ENCODE measurements at regions not wholly inside any gene's neighbourhood (a gene's known extent, or its start where the extent isn't known, plus 50 kb on each side); places are given as distances from the start of the nearest gene placed in this dataset.

GRCh38 chr15:77737238-77738037 is 104.7 kb upstream of the LINGO1 start:
- no peak for TF ChIP-seq CTCF (IDR thresholded peaks at IDR 0.05; ENCODE audit: borderline replicate concordance, extremely low read depth, insufficient read depth)

GRCh38 chr15:77734306-77734705 is 101.6 kb upstream of the LINGO1 start:
- DNase-seq (no peak), FAIRE-seq (no peak)
- H3K9me3 ChIP-seq (ENCODE audit: control insufficient read depth in 2 of 3, insufficient read depth in 1 of 3, low read length in 3 of 3), result no peaks in the 10 kb centered on the region
- intact Hi-C loops (cut with DNase I), result no loop called here
- H3K4me3 ChIP-seq (ENCODE audit: low read length in 3 of 3), result no peak overlapping the region
- H3K27me3 ChIP-seq (ENCODE audit: control insufficient read depth, insufficient read depth, low read length), result no peaks in the 10 kb centered on the region
- no peak for TF ChIP-seq CTCF (IDR thresholded peaks at IDR 0.05; ENCODE audit: borderline replicate concordance, extremely low read depth, insufficient read depth)
- no peaks in the 10 kb centered on the region for H3K36me3 ChIP-seq (ENCODE audit: control insufficient read depth in 2 of 3, insufficient read depth in 3 of 3, low read length in 3 of 3)
- no peak overlapping the region for H3K27ac ChIP-seq (ENCODE audit: low read depth in 2 of 2, low read length in 2 of 2)
- H3K4me1 ChIP-seq (ENCODE audit: control insufficient read depth in 2 of 3, insufficient read depth in 2 of 3, low read depth in 1 of 3, low read length in 3 of 3), result no peaks in the 10 kb centered on the region
- no peak overlapping the region for H3K9ac ChIP-seq (ENCODE audit: low read length in 3 of 3)

More at GRCh38 chr15:77737238-77738037, 104.7 kb upstream of the LINGO1 start:
- DNase-seq (no peak), FAIRE-seq (no peak)
- no peaks in the 10 kb centered on the region for H3K9me3 ChIP-seq (ENCODE audit: control insufficient read depth in 2 of 3, insufficient read depth in 1 of 3, low read length in 3 of 3)
- no peaks in the 10 kb centered on the region for H3K4me1 ChIP-seq (ENCODE audit: control insufficient read depth in 2 of 3, insufficient read depth in 2 of 3, low read depth in 1 of 3, low read length in 3 of 3)
- H3K36me3 ChIP-seq (ENCODE audit: control insufficient read depth in 2 of 3, insufficient read depth in 3 of 3, low read length in 3 of 3), result no peaks in the 10 kb centered on the region
- no peak overlapping the region for H3K4me3 ChIP-seq (ENCODE audit: low read length in 3 of 3)
- no peaks in the 10 kb centered on the region for H3K27me3 ChIP-seq (ENCODE audit: control insufficient read depth, insufficient read depth, low read length)
- H3K27ac ChIP-seq (ENCODE audit: low read depth in 2 of 2, low read length in 2 of 2), result no peak overlapping the region
- H3K9ac ChIP-seq (ENCODE audit: low read length in 3 of 3), result no peak overlapping the region
- intact Hi-C loops (cut with DNase I), result no loop called here

GRCh38 chr15:77733579-77734300 is 101.0 kb upstream of the LINGO1 start:
- Histone ChIP-seq H3K9ac (ENCODE audit: low read length in 3 of 3) (no peak overlapping the region), H3K4me1 (ENCODE audit: control insufficient read depth in 2 of 3, insufficient read depth in 2 of 3, low read depth in 1 of 3, low read length in 3 of 3) (no peaks in the 10 kb centered on the region), H3K4me3 (ENCODE audit: low read length in 3 of 3) (no peak overlapping the region), H3K36me3 (ENCODE audit: control insufficient read depth in 2 of 3, insufficient read depth in 3 of 3, low read length in 3 of 3) (no peaks in the 10 kb centered on the region), H3K9me3 (ENCODE audit: control insufficient read depth in 2 of 3, insufficient read depth in 1 of 3, low read length in 3 of 3) (no peaks in the 10 kb centered on the region), H3K27ac (ENCODE audit: low read depth in 2 of 2, low read length in 2 of 2) (no peak overlapping the region), H3K27me3 (ENCODE audit: control insufficient read depth, insufficient read depth, low read length) (no peaks in the 10 kb centered on the region)
- no peak for TF ChIP-seq CTCF (IDR thresholded peaks at IDR 0.05; ENCODE audit: borderline replicate concordance, extremely low read depth, insufficient read depth)
- FAIRE-seq (no peak), DNase-seq (no peak)
- intact Hi-C loops (cut with DNase I), result no loop called here

Measured in kidney (tissue), 13 donors.